BJ (cell line): ENCODE measurements at regions not wholly inside any gene's neighbourhood (a gene's known extent, or its start where the extent isn't known, plus 50 kb on each side); places are given as distances from the start of the nearest gene placed in this dataset.
"Not testable (repeated sequence)": the region's sequence is repeated elsewhere in the genome, so short reads cannot be mapped to it uniquely, and the experiment has no call there.

Experiments
- CTCF ChIA-PET: fragments of 350-600 bp; formaldehyde crosslinking; extraction: SDS; loops from one replicate; lab custom pipeline; 2021; ENCODE audit warnings: antibody characterized with exemption, inconsistent platforms; lab: Yijun Ruan, JAX
- POLR2A ChIA-PET: fragments of 300-600 bp; sonication (Branson Sonifier 250); formaldehyde crosslinking; extraction: SDS; loops from one replicate; lab custom pipeline; 2021; ENCODE audit warnings: antibody characterized with exemption; lab: Charles Lee
- DNase-seq: peaks from one replicate; pipeline ENCODE4 v3.0.0-alpha.2; 2011; ENCODE audit warnings: low read depth
- H3K27me3 ChIP-seq: 2 replicates; pipeline ENCODE4 v1.6.0; 2011; ENCODE audit warnings: low read length; ENCODE audit not compliant: control insufficient read depth, insufficient read depth
- H3K36me3 ChIP-seq: 2 replicates; pipeline ENCODE4 v1.5.1; 2011; ENCODE audit warnings: low read length; ENCODE audit not compliant: control insufficient read depth, insufficient read depth
- H3K4me3 ChIP-seq: 2 replicates; pipeline ENCODE4 v1.5.1; 2011; ENCODE audit warnings: low read depth, mild to moderate bottlenecking, control low read depth, low read length
- TF ChIP-seq, protein P1 (sequence below): IDR thresholded peaks from 2 replicates; pipeline ENCODE4 v1.5.1; 2011; ENCODE audit warnings: low read depth, mild to moderate bottlenecking, control low read depth, inconsistent platforms, low read length, moderate library complexity; ENCODE audit not compliant: insufficient read depth

DNA sequence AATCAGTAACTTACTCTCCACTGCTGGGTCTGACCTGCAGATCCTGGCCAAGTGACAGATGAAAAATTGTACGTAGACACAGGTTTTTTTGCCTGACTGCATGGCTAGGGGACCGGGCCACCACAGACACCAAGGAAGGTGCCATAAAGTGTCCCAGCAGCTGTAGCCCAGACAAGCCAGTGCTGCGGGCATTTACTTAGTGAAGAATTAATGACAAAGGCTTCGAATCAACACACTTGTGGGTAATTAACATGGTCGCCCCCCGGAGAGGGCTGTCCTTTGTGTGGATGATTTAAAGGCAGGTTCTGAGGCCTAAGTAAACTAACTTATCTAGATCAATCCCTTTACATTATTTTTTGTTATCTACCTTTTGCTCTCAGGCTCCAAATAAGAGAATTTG, 1709.1 kb upstream of the LRRTM1 start:
- TF ChIP-seq, protein P1, sequence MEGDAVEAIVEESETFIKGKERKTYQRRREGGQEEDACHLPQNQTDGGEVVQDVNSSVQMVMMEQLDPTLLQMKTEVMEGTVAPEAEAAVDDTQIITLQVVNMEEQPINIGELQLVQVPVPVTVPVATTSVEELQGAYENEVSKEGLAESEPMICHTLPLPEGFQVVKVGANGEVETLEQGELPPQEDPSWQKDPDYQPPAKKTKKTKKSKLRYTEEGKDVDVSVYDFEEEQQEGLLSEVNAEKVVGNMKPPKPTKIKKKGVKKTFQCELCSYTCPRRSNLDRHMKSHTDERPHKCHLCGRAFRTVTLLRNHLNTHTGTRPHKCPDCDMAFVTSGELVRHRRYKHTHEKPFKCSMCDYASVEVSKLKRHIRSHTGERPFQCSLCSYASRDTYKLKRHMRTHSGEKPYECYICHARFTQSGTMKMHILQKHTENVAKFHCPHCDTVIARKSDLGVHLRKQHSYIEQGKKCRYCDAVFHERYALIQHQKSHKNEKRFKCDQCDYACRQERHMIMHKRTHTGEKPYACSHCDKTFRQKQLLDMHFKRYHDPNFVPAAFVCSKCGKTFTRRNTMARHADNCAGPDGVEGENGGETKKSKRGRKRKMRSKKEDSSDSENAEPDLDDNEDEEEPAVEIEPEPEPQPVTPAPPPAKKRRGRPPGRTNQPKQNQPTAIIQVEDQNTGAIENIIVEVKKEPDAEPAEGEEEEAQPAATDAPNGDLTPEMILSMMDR, result no peak
- Histone ChIP-seq H3K27me3 (no peaks in the 10 kb centered on the region), H3K36me3 (no peaks in the 10 kb centered on the region), H3K4me3 (no peak overlapping the region)
- POLR2A ChIA-PET, result no interaction called here
- no peak for DNase-seq
- CTCF ChIA-PET, result no interaction called here

DNA sequence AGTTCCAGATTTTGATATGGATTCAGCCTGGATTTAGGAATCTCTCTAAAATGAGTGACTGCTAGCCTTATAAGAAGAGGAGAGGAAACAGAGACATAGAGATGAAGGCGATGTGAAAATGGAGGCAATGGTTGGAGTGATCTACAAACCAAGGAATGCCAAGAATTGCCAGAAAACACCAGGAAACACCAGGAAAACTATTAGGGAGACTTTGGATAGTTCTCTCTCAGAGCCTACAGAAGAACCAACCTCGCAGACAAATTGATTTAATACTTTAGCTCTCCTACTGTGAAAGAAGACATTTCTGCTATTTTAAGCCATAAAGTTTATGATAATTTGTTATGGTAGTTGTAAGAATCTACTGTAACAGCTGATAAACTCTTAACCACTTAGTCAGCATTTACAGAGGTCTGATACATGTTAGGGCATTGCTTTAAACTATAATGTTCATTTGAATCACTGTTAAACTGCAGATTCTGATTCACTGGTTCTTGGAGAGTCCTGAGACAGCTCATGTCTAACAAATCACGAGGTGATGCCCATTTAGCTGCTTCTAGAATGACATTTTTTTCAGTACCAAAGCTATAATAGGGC, 1702.6 kb upstream of the LRRTM1 start:
- TF ChIP-seq, protein P1, result no peak
- CTCF ChIA-PET, result no interaction called here
- H3K36me3 ChIP-seq, result no peaks in the 10 kb centered on the region
- POLR2A ChIA-PET, result no interaction called here
- no peaks in the 10 kb centered on the region for H3K27me3 ChIP-seq
- H3K4me3 ChIP-seq, result no peak overlapping the region
- DNase-seq, result no peak

DNA sequence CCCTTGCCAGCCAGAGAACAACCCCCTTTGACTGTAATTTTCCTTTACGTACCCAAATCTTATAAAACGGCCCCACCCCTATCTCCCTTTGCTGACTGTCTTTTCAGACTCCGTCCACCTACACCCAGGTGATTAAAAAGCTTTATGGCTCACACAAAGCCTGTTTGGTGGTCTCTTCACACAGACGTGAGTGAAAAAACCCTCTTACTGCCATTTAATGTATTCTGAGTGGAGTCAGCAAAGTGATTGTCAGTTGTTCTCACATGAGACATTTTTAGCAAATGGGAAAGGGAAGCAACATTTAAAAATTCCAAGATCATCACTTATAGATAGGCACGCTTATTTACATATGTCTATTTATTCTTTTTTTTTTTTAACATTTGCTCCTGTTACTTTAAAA, 1701.3 kb upstream of the LRRTM1 start:
- H3K4me3 ChIP-seq, DNase-seq, CTCF ChIA-PET, H3K36me3 ChIP-seq, POLR2A ChIA-PET, H3K27me3 ChIP-seq: not testable (repeated sequence)

DNA sequence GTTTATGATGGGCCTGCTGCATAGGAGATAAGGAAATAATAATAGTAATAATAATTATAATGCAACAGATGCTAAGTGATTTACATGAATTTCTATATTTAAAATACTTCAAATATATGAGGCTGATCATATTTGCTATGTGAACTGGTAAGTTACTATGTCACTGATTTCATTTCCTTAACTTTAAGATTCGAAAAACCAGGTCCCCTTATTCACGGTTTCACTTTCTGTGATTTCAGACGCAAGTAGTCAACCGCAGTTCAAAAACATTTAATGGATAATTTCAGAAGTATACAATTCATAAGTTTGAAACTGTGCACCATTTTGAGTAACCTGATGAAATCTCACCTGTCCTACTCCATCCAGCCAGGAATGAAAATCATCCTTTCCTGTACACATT, 1697.1 kb upstream of the LRRTM1 start:
- Histone ChIP-seq H3K27me3 (no peaks in the 10 kb centered on the region), H3K4me3 (no peak overlapping the region), H3K36me3 (no peaks in the 10 kb centered on the region)
- ChIA-PET POLR2A (no interaction called here), CTCF (no interaction called here)
- TF ChIP-seq, protein P1, result no peak
- no peak for DNase-seq

DNA sequence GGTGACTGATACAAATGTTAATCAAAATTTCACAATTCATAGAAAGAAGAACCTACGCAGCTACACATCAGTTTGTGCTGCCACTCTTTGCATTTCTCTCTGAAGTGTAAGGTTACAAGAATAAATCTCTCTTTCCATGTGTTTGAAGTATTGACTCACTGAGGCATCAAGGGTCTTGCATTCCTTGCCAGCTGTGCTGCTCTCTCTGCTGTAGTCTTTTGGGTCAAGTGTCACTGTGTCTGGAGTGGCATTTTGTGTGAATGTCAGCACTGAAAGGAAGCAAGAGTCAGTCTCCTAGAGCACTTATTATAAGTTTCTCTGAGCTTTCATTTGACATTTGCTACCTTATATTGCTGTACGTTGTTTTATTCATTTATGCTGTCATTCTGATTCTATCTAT, 1696.1 kb upstream of the LRRTM1 start:
- H3K4me3 ChIP-seq, result no peak overlapping the region
- H3K36me3 ChIP-seq, result no peaks in the 10 kb centered on the region
- no peaks in the 10 kb centered on the region for H3K27me3 ChIP-seq
- POLR2A ChIA-PET, result no interaction called here
- DNase-seq, result no peak
- TF ChIP-seq, protein P1, result no peak
- CTCF ChIA-PET, result no interaction called here

DNA sequence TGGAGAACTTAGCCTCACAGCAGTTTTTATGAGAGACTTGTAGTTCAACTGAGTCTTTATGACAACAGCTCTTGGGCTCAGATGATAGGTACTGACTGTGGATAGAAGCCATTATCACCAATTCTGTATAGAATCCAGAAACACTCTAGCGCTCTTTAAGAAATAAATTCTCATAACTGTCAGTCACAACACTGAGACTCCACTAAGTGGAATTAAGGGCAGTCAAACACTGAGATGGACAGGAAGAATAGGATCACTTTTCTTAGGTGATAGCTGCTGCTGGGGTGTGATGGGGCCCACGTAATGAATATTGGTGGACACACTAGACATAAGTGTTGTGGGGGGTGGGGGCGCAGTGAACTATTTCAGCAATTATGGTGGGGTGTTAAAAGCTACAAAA, 1691.8 kb upstream of the LRRTM1 start:
- ChIA-PET POLR2A (no interaction called here), CTCF (no interaction called here)

More for the DNA sequence above, 1691.8 kb upstream of the LRRTM1 start:
- DNase-seq, result no peak
- no peaks in the 10 kb centered on the region for H3K27me3 ChIP-seq
- no peak overlapping the region for H3K4me3 ChIP-seq
- TF ChIP-seq, protein P1, result no peak
- H3K36me3 ChIP-seq, result no peaks in the 10 kb centered on the region
